Keratinocyte (primary cell): ENCODE measurements at regions not wholly inside any gene's neighbourhood (a gene's known extent, or its start where the extent isn't known, plus 50 kb on each side); places are given as distances from the start of the nearest gene placed in this dataset.

Experiments used
- CTCF ChIP-seq, 3 experiments: IDR thresholded peaks in 1 of 3; conservative IDR thresholded peaks in 1 of 3; optimal IDR thresholded peaks in 1 of 3; 2 replicates in 2 of 3; 3 replicates in 1 of 3; pipeline versions ENCODE3 to v1.5.1; 2011; ENCODE audit warnings: low read length in 3 of 3, mild to moderate bottlenecking in 3 of 3, moderate library complexity in 2 of 3, control low read depth in 1 of 3, inconsistent platforms in 1 of 3; ENCODE audit not compliant: insufficient read depth in 2 of 3; ENCODE audit errors: extremely low read depth in 1 of 3
- EZH2 ChIP-seq: IDR thresholded peaks from one replicate; pipeline ENCODE4 v1.6.1; 2012; ENCODE audit warnings: inconsistent platforms, mild to moderate bottlenecking, low read length, moderate library complexity

- TF ChIP-seq CTCF (optimal IDR thresholded peaks at IDR 0.05 in 1 of 3, IDR thresholded peaks at IDR 0.05 in 1 of 3, conservative IDR thresholded peaks at IDR 0.05 in 1 of 3; ENCODE audit: extremely low read depth in 1 of 3, insufficient read depth in 2 of 3, low read length in 3 of 3) = peak in 1 of 3 experiments; percentile 8
- no peak for TF ChIP-seq EZH2
Measured at GRCh38 chr7:4450483-4450882, 231.6 kb upstream of the FOXK1 start.
